C1 segment of cervical spinal cord (tissue), 14 donors: ENCODE measurements at regions not wholly inside any gene's neighbourhood (a gene's known extent, or its start where the extent isn't known, plus 50 kb on each side); places are given as distances from the start of the nearest gene placed in this dataset.
A peak's percentile ranks its signal among the peaks of the same experiment; 100 is the strongest.
"Not testable (repeated sequence)": the region's sequence is repeated elsewhere in the genome, so short reads cannot be mapped to it uniquely, and the experiment has no call there.

ENCODE experiments used
- DNase-seq, 14 donors: peaks; one replicate each; lab custom pipeline; 2025; lab: John Stamatoyannopoulos, UW

GRCh38 chr16:29296176-29296575 is 110.3 kb downstream of the NPIPB11 start:
- not testable (repeated sequence) for DNase-seq

DNA sequence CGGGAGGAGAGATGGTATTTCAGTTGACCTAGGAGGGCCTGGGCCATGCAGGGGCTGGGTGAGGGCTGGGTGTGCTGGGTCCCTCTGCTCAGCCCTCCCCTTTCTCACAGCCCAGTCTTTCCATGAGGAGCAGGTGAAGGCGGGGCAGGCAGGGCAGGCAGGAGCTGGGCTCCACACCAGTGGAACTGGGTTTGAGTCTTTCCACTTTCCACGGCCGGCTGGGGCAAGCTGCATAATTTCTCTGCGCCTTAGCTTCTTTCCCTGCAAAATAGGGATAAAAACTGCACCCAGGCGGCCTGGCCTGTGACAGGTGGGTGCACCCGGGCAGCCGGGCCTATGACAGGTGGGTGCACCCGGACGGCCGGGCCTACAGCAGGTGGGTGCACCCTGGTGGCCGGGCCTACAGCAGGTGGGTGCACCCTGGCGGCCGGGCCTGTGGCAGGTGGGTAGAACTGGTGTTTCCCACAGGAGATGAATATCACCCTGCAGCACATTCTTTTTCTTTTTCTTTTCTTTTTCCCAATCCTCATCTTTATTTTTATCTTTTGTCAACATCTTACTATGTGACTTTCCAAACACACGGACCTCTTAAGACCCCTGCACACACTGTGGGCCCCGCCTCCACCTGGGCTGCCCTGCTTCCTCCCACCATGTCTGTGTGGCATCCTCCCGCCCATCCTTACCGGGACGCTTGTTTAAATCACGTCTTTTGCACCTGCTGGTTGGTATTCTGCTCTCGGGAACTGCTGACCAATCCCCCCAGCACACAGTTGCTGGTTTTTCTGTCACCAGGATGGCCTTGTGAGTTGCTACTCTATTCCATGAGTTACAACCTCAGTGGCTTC is 111.3 kb downstream of the NPIPB11 start:
- not testable (repeated sequence) for DNase-seq

GRCh38 chr16:29294400-29294933 is 112.0 kb downstream of the NPIPB11 start:
- not testable (repeated sequence) for DNase-seq

- DNase-seq: not testable (repeated sequence)
These were observed 113.0 kb downstream of the NPIPB11 start for GRCh38 chr16:29293545-29293944.

- DNase-seq: peak in 1 of 14 donors; percentile 21
These were observed 113.5 kb downstream of the NPIPB11 start for GRCh38 chr16:29292952-29293471.

GRCh38 chr16:29291329-29292271 is 114.9 kb downstream of the NPIPB11 start:
- not testable (repeated sequence) for DNase-seq

DNA sequence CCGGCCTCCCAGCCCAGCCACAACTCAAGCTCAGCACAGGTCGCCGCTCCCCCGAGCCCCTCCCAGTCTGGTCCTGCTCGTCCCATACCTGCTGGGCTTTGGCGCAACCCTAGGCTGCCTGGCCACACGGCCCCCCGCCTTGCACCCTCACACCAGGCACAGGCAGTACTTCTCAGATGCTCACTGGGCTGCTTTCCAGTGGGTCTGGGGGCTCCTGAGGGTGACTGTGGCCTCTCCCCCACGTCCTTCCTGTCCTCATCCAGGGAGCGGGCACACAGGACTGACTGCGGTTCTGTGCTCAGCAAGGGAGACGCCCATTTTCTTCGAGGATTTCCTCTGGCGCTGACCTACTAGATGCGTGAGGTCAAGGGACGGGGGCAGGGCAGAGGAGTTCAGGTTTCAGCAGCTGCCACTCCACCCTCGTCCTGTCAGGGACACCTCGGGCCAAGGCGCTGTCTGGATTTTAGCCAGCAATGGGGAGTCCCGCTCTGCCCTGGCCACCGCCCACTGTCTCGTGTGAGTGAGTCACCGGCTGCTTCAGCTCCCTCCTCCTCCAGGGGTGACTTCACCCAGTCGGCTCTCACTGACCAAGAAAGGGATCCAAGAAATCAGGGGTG is 115.8 kb downstream of the NPIPB11 start:
- DNase-seq: peak in 8 of 14 donors; percentile 14 to 82 (median 32)

DNA sequence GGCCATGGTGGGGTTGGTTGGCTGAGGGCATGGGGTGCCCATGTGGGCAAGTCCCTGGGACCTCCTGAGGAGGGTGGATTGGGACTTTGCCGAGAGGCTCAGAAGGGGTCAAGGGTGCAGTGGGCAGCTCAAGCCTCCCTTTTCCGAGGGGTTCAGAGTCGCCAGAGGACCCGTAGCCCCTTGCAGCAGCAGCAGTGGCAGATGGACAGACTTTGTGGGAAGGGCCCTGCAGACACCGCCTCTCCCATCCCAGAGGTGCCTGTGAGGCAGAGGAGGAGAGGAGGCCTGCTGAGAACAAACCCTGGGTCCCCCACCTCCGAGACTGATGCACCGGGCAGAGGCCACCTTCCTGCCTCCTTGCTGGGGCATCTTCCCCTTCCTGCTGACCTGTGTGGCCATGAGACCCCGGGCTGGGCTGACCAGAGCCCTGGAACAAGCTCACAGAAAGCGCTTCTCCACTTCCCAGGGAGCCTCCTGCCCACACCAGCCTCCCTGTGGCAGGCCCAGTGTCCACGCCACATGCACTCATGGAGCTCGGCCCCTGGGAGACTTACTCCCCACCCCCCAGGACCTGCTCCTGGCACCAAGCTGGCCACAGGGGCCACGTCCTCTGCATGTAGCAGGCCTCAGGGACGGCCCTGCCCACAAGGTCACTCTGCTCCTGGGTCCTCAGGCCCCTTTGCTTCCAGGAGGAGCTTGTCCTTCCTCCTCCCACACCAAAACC is 116.8 kb downstream of the NPIPB11 start:
- DNase-seq: not testable (repeated sequence)

DNA sequence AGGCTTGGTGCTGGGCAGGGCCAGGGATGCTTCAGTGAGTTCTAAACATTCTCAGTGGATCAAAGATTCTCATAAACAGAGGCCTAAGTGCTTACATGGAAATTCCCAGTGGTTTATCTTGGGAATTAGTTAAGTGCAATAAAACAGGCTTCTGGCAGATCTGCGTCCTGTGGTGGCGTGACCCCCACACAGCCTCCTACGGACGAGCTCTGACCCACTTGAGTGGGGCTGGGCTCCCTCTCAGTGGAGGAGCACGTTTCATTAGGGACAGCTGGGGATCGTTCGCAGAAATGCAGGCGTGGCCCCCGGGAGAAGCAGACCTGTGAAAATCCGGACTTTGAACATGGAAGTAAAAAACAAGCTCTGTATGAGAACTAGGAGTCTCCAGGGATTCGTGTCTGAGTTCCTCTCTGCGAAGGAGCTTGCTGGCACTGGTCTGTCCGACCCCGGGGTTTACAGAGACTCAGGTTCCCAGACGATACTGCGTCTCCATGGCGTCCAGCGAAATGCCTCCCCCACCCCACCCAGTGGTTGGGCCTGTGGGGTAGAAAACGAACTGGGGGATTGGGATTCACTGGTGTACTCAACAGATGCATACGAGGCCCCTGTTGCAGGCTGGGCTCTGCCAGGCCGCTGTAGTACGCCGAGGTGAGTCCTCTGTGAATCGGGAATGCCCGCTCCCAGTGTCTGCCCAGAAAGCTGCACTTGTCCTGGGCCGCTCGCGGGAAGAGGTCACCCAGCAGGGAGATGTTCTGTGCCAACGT is 117.6 kb downstream of the NPIPB11 start:
- not testable (repeated sequence) for DNase-seq

DNA sequence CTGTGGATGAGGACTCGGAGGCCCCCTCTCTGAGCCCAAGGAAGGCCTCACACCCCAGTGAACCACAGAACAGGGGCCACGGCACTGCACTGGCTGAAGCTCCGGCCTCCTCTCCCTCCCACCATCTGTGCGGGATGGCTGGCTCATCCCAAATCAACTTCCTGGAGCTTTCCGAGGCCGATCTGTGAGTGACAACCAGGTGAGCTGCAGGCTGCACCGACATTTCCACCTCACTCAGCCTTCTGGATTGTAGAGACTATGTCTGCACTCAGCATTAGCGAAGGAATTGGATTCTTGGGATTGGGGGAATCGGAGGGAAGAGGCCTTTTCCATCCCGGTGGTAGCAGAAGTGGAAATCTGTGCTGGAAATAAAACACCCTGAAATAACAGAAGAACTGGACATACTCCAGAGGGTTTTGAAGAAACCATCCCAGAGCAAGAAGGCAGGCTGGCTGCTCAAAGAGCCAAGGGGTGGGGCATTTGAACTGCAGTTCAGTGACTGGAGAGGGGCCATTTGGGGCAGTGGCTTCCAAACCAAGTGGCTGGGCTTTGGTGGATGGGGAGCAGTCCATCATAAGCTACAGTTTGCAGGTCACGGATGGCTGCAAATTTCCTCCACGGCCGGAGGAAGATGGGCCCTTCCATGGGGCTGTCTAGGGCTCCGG is 118.5 kb downstream of the NPIPB11 start:
- DNase-seq: not testable (repeated sequence)

DNA sequence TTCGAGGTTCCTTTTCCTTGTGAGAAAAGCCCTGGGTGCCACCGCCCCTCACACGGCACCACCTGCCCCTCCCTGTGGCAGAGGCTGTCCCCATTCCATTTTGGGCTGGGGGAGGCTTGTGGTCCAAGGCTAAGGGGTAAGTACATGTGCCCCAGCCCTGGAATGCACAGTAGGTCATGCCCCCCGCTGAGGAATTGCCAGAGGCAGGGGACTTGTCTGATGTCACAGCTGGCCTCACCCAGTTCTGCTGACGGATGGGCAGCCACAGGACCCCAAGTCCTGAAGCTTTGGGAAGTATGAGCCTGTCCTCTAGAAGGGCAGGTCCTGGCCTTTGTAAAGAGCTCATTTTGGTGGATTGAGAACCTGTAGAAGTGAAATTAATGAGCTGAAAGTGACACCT is 119.3 kb downstream of the NPIPB11 start:
- not testable (repeated sequence) for DNase-seq

GRCh38 chr16:29286796-29287195 is 119.7 kb downstream of the NPIPB11 start:
- not testable (repeated sequence) for DNase-seq

- not testable (repeated sequence) for DNase-seq
These were observed 120.3 kb downstream of the NPIPB11 start for GRCh38 chr16:29286161-29286560.

DNA sequence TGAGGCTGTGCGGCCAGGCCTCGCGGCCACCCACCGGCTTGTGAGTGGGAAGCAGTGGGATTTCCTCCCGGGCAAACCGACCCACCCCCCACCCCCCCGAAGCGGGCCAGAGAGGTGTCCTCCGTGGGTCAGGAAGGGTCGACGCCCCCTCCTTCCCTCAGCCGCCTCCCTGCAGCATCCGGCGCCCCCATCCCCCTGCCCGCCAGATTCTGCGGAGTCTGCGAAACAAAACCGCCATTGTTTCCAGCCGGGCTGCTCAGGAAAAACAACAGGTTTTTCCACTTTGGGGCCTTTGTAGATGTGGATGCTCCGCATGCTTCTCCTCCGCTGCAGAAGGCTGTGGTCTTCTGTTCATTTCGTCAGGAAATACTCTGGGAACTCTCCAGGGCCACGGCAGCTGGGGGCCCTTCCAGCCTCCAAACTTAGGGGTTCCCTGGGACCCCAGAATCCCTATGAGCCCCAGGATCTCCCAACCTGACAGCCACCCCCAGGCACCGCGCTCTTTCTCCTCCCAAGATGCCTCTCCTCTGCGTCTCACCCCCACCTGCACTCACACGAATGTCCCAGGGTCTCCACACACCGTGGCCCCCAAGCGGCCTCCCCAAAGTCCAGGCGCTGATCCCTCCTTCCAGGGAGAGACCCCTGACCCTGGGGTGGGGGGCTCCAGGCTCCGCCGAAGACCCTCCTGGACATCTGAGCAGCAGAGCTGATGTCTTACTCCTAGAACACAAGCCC is 121.2 kb downstream of the NPIPB11 start:
- DNase-seq: peak in 3 of 14 donors; percentile 3 to 8 (median 8)

- not testable (repeated sequence) for DNase-seq
These were observed 121.8 kb downstream of the NPIPB11 start for GRCh38 chr16:29284723-29285122.

DNA sequence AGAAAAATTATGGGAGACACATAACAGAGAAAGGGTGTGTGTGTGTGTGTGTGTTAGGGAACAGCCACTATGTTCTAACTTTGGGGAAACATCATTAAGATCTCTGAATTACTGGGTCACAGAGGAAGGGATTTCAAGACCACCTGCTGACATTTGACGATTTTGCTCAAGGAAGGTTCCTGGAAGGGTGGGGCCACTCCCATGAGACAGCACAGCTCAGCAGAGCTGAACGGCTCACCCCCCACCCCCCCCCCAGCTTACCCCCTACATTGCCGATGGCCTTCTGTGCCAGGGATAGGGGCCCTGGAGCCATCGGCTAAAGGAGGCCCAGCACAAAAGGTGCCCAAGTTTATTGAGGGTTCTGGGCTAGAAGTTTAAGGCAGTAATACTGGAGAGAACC is 122.4 kb downstream of the NPIPB11 start:
- DNase-seq: not testable (repeated sequence)

- not testable (repeated sequence) for DNase-seq
These were observed 128.2 kb downstream of the NPIPB11 start for GRCh38 chr16:29278097-29278871.

- DNase-seq: not testable (repeated sequence)
These were observed 130.1 kb downstream of the NPIPB11 start for GRCh38 chr16:29276446-29276845.
